SK-N-MC (cell line): ENCODE measurements at regions not wholly inside any gene's neighbourhood (a gene's known extent, or its start where the extent isn't known, plus 50 kb on each side); places are given as distances from the start of the nearest gene placed in this dataset.

ENCODE experiments used
- EZH2 ChIP-seq: fragments of 200-600 bp; sonication (generic); IDR thresholded peaks from one replicate; pipeline ENCODE4 v1.6.1; 2017; ENCODE audit warnings: antibody characterized with exemption
- POLR2AphosphoS5 ChIP-seq: IDR thresholded peaks from 2 replicates; pipeline ENCODE4 v1.6.1; 2012; ENCODE audit warnings: mild to moderate bottlenecking, low read depth, low read length, borderline replicate concordance

- TF ChIP-seq POLR2AphosphoS5: no peak
- TF ChIP-seq EZH2: no peak
Observed at GRCh38 chr2:120583121-120583520, 152.5 kb upstream of the GLI2 start.
